Loucy (cell line): ENCODE measurements at regions not wholly inside any gene's neighbourhood (a gene's known extent, or its start where the extent isn't known, plus 50 kb on each side); places are given as distances from the start of the nearest gene placed in this dataset.

Experiments used
- H2AFZ ChIP-seq: fragments of 200-600 bp; sonication (generic); 2 replicates; pipeline ENCODE4 v1.6.0; 2016; ENCODE audit warnings: antibody characterized with exemption, mild to moderate bottlenecking, low read length, moderate library complexity
- H3F3A ChIP-seq: fragments of 200-600 bp; 2 replicates; pipeline ENCODE4 v1.6.0; 2016; ENCODE audit warnings: antibody characterized with exemption, low read depth, mild to moderate bottlenecking
- H3K27me3 ChIP-seq: fragments of 200-600 bp; sonication (generic); 2 replicates; pipeline ENCODE4 v1.6.1; 2014; ENCODE audit warnings: low read length, mild to moderate bottlenecking; ENCODE audit not compliant: insufficient read depth, poor library complexity, severe bottlenecking
- H3K36me3 ChIP-seq: fragments of 200-600 bp; sonication (generic); 2 replicates; pipeline ENCODE4 v1.6.1; 2016; ENCODE audit warnings: low read length; ENCODE audit not compliant: insufficient read depth
- H3K4me1 ChIP-seq: fragments of 200-600 bp; sonication (generic); 2 replicates; pipeline ENCODE4 v1.5.1; 2014; ENCODE audit warnings: low read length, mild to moderate bottlenecking; ENCODE audit not compliant: insufficient read depth, poor library complexity, severe bottlenecking
- H3K4me2 ChIP-seq: fragments of 200-600 bp; sonication (generic); 2 replicates; pipeline ENCODE4 v1.6.0; 2014; ENCODE audit warnings: antibody characterized with exemption, low read length, low read depth, mild to moderate bottlenecking; ENCODE audit not compliant: poor library complexity, severe bottlenecking
- H3K4me3 ChIP-seq: fragments of 200-600 bp; sonication (generic); 2 replicates; pipeline ENCODE4 v1.5.1; 2014; ENCODE audit warnings: low read length, mild to moderate bottlenecking, mixed read lengths; ENCODE audit not compliant: poor library complexity, severe bottlenecking
- H3K79me2 ChIP-seq: fragments of 200-600 bp; sonication (generic); 2 replicates; pipeline ENCODE4 v1.6.1; 2014; ENCODE audit warnings: low read length; ENCODE audit not compliant: insufficient read depth
- H3K9ac ChIP-seq: fragments of 200-600 bp; sonication (generic); 2 replicates; pipeline ENCODE4 v1.6.0; 2014; ENCODE audit warnings: mild to moderate bottlenecking, low read depth, low read length, moderate library complexity; ENCODE audit not compliant: poor library complexity, severe bottlenecking
- H3K9me2 ChIP-seq: fragments of 200-600 bp; sonication (generic); replicated peaks from 2 replicates; pipeline ENCODE4 v1.6.1; 2016; ENCODE audit warnings: low read depth, low read length, mixed read lengths
- H3K9me3 ChIP-seq: fragments of 200-600 bp; sonication (generic); 2 replicates; pipeline ENCODE4 v1.6.1; 2014; ENCODE audit warnings: mild to moderate bottlenecking, antibody characterized with exemption, low read length, low read depth; ENCODE audit not compliant: insufficient read depth
- H4K20me1 ChIP-seq: fragments of 200-600 bp; sonication (generic); 2 replicates; pipeline ENCODE4 v1.6.0; 2014; ENCODE audit warnings: antibody characterized with exemption, low read length, mild to moderate bottlenecking; ENCODE audit not compliant: insufficient read depth, poor library complexity, severe bottlenecking
- EZH2phosphoT487 ChIP-seq: fragments of 200-600 bp; IDR thresholded peaks from 2 replicates; pipeline ENCODE4 v1.6.1; 2018; ENCODE audit warnings: antibody characterized with exemption, mild to moderate bottlenecking, moderate library complexity, borderline replicate concordance
- TF ChIP-seq, protein P1 (sequence below): fragments of 200-600 bp; sonication (generic); conservative IDR thresholded peaks from 2 replicates; pipeline ENCODE4 v1.5.1; 2014; ENCODE audit warnings: mild to moderate bottlenecking, antibody characterized with exemption, low read length

DNA sequence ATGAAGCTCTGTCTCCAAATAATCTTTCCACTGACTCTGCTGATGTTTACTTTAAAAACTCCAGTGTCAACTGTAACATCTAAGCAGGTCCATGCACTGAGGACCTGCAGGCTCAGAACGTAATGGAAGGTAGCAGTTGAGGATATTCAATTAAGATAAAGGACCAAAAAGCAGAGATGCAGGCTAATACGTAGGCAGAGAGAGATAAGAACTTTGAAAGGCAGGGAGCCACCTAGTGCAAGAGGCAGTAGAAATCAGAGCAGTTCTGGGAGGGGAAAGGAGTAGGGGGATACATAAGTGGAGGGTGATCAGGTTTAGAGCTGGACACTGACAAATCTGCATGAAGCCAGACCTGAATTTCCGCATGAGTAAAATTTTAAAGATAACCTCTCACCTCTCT, 114.5 kb upstream of the POM121L12 start:
- no peak overlapping the region for H3K4me2 ChIP-seq
- no peaks in the 10 kb centered on the region for H3K9me2 ChIP-seq
- H3K9ac ChIP-seq, result no peak overlapping the region
- H3K4me1 ChIP-seq, result no peaks in the 10 kb centered on the region
- H3K27me3 ChIP-seq, result no peaks in the 10 kb centered on the region
- H3K36me3 ChIP-seq, result no peaks in the 10 kb centered on the region
- H3K9me3 ChIP-seq, result no peaks in the 10 kb centered on the region
- no peak for TF ChIP-seq EZH2phosphoT487
- TF ChIP-seq, protein P1, sequence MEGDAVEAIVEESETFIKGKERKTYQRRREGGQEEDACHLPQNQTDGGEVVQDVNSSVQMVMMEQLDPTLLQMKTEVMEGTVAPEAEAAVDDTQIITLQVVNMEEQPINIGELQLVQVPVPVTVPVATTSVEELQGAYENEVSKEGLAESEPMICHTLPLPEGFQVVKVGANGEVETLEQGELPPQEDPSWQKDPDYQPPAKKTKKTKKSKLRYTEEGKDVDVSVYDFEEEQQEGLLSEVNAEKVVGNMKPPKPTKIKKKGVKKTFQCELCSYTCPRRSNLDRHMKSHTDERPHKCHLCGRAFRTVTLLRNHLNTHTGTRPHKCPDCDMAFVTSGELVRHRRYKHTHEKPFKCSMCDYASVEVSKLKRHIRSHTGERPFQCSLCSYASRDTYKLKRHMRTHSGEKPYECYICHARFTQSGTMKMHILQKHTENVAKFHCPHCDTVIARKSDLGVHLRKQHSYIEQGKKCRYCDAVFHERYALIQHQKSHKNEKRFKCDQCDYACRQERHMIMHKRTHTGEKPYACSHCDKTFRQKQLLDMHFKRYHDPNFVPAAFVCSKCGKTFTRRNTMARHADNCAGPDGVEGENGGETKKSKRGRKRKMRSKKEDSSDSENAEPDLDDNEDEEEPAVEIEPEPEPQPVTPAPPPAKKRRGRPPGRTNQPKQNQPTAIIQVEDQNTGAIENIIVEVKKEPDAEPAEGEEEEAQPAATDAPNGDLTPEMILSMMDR, result no peak
- H2AFZ ChIP-seq, result no peak overlapping the region
- no peaks in the 10 kb centered on the region for H3F3A ChIP-seq
- H4K20me1 ChIP-seq, result no peaks in the 10 kb centered on the region
- no peak overlapping the region for H3K4me3 ChIP-seq
- no peaks in the 10 kb centered on the region for H3K79me2 ChIP-seq

DNA sequence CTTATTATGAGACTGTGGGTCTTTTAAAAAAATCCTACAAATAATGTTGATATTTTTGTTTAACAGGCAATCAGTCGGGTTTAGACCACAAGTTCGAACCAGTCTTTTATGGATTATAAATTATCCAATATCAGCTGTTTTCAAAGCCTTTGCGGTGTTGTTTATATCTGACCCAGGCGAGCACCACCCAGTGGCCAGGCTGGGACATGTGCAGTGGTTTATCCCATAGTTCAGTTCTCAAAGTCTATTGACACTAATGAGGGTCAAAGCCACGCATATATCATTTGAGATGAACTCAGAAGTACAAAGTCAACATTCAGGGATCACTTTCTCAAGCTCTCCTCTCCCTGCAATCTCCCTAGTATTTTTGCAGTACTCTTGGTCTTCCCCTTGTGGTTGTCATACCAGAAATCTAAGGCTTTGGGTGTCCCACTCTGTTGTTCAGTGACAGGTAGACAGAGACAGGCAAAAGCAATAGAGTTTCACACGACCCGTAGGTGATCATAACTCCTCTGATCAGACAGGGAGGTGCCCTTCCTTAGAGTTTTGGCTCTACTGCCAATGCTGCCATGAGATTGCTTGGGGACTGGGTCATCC, 117.4 kb upstream of the POM121L12 start:
- Histone ChIP-seq H3K4me1 (no peaks in the 10 kb centered on the region), H4K20me1 (no peaks in the 10 kb centered on the region), H3K36me3 (no peaks in the 10 kb centered on the region), H2AFZ (no peak overlapping the region), H3K79me2 (no peaks in the 10 kb centered on the region), H3K27me3 (no peaks in the 10 kb centered on the region), H3K9me2 (no peaks in the 10 kb centered on the region), H3K9me3 (peaks cover 2% of the 10 kb centered on the region; the same call in 1 of the 2 replicates), H3K9ac (no peak overlapping the region), H3K4me2 (no peak overlapping the region), H3K4me3 (no peak overlapping the region), H3F3A (no peaks in the 10 kb centered on the region)
- TF ChIP-seq, protein P1, result peak; percentile 36
- TF ChIP-seq EZH2phosphoT487, result no peak

DNA sequence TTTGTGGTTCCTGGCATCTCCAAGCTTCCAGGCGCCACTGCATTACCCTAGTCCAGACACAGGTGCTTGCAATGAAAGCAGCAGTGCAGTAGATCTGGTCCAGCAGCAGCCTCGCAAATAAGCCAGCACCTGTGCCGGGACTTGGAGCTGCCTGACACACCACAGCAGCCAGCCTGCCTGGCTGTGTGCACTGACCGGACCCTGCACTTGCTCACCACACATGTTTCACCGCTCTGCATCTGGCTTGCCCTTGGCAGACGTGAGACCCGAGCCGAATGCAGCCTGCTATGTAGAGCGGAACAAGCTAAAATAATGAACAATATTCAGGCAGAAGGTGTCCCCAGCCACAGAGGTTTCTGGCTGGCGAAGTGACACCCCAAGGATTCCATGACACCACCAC, 123.6 kb upstream of the POM121L12 start:
- no peaks in the 10 kb centered on the region for H3K9me2 ChIP-seq

More for the DNA sequence above, 123.6 kb upstream of the POM121L12 start:
- Histone ChIP-seq H3K4me3 (no peak overlapping the region), H2AFZ (no peak overlapping the region), H3K79me2 (no peaks in the 10 kb centered on the region), H3K4me1 (no peaks in the 10 kb centered on the region), H3K36me3 (no peaks in the 10 kb centered on the region), H3K27me3 (no peaks in the 10 kb centered on the region), H3K9me3 (peaks cover 2% of the 10 kb centered on the region; the same call in 1 of the 2 replicates), H3K4me2 (no peak overlapping the region), H3K9ac (no peak overlapping the region), H4K20me1 (no peaks in the 10 kb centered on the region), H3F3A (no peaks in the 10 kb centered on the region)
- TF ChIP-seq, protein P1, result no peak
- no peak for TF ChIP-seq EZH2phosphoT487
